HG03196 (cell line): ENCODE measurements at regions not wholly inside any gene's neighbourhood (a gene's known extent, or its start where the extent isn't known, plus 50 kb on each side); places are given as distances from the start of the nearest gene placed in this dataset.
"Not testable (repeated sequence)": the region's sequence is repeated elsewhere in the genome, so short reads cannot be mapped to it uniquely, and the experiment has no call there.

ENCODE experiments used
- ATAC-seq: cut with Tn5 transposase; IDR thresholded peaks from one replicate; pipeline ENCODE4 v1.9.1; 2021; ENCODE audit not compliant: unreplicated experiment

DNA sequence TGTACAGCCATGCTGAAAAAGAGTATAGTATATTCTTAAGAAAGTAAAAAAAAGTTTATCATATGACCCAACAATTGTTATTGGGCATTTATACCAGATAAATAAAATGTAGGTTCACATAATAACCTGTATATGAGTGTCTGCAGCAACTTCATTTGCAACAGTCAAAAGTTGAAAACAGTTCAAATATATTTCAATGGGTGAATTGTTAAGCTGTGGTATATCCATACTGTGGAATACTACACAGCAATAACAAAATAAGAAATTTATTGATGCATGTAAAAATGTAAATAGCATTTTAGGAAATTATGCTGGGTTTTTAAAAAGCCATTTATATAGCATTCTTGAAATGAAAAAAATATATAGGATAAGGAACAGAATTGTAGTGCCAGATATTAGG is 1420.1 kb upstream of the ACO1 start:
- no peak for ATAC-seq

DNA sequence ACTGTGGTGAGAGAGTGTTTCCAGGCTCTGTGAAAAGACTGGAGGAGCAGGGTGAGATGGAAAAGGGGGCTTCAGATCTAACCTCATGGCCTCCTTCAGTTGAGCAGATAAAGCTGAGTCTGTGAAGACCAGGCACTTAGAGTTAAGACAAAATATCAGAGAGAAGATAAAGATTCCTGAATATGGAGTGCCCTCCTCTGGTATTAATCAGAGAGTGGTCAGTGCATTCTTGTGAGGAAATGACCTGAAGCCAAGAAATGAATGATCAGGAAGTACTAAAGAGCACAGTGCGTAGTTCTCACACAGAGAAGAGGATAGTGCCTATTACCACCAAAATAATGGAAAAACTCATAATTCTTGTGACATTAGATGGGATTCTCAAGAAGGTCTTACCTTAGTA is 1417.0 kb upstream of the ACO1 start:
- ATAC-seq: no peak

DNA sequence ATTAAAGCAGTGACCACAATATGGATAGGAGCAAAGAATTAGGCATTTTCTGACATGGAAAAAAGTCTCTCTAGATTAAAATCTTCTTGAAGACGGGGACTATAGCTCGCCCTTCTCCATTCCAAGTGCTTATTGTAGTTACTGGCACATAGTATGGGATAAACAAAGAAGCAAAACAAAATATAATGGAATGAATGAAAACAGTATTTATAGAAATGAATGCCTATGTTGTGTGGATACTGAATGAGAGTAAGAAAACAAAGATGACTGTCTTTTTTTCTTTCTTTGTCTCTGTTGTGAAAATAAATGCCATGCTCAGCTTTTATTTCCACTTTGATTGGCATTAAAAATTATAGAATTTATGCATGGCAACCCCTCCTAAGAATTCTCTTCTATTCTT is 1414.3 kb upstream of the ACO1 start:
- ATAC-seq: no peak

DNA sequence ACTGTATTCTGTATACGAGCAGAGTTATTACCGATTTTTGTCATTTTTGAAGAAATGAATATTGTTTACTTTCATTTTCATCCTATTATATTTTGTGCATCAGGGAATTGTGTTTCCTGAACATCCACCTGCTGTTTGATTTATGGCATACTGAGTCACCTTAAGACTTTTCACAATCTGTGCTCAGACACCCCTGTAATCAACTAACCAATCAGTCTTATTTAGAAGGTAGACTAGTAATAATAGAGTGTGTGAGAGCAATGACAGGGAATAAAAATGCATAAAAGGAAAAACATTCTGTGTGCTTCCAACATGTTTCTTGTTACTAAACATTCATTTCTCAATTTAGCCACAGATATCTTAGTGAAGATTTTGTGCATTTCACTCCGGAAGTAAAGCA is 1413.6 kb upstream of the ACO1 start:
- ATAC-seq: no peak

DNA sequence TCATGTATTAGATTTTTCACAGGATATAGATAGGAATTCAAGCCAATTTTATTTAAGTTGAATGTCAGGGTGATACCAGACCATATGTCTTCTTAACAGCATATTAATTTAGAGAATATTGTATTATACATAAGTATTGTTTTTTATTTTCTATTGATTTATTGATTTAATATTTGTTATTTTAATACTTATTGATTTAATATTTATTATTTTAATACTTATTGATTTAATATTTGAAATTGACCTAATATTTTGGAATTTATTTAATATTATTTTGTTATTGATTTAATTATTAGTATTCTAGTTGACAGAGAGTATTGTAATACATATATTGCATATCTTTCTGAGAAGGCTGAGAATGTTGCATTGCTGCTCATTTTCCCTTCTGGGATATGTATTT is 1411.8 kb upstream of the ACO1 start:
- no peak for ATAC-seq

DNA sequence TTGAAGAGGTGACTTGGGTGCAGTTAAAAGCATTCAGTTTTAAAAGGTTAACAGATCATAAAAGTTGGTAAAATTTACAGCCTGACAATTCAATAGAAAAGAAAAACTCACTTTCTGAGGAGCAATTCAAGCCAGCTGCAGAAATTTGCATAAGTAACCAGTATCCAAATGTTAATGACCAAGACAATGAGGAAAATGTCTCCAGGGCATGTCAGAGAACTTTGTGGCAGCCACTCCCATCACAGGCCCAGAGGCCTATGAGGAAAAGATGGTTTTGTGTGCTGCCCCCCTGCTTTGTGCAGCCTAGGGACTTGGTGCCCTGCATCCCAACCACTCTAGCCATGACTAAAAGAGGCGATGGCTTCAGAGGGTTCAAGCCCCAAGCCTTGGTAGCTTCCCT is 1406.5 kb upstream of the ACO1 start:
- no peak for ATAC-seq

DNA sequence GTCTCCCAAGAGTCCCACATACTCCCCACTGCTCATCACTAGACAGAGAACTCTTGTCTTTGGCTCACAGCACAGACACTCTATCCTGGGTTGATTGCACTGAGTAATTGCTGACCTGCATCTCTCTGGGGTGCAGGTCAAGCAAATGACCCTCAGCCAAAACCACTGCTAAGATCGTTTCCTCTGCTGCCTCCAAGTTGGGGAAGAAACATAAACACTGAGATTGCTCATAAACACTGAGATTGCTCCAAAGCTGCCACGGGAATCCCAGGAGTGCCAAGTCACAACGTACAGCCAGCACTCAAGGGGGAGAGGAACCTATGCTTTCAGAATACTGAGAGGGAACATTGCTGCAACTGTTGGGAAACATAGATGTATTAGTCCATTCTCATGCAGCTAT is 1402.1 kb upstream of the ACO1 start:
- no peak for ATAC-seq

DNA sequence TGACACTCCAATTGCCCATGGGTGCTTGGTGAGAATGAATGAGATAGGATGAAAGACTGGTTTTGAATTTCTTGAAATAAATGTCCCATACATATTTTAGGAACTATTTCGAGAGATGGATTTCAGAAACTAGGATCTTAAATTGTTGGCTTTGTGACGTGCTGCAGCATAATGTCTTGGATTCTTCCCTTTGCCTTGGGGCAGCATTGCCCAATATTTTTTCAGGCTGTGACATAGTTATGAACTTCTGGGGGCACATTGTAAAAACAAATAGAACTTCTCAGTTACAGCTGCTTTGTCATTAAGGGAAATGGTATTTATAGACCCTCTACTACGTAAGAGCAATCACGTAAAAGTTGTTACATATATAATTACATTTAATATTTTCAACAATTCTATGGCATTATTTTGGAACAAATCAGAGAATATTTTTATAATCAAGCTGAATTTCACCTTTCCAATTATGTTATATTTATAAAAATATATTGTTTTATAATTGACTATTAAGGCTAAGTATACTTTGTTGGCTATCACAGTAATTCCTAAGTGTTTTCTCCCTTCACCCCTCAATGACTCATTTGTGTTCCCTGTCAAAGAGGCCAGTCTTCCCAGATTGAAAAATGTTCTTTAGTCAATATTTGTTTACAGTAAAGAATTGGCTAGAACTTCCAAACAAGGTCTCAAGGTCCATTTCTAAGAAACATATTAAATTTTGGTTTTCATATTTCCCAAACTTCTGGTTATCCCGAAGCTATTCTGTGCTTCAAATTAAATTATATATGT is 1388.3 kb upstream of the ACO1 start:
- ATAC-seq: no peak

DNA sequence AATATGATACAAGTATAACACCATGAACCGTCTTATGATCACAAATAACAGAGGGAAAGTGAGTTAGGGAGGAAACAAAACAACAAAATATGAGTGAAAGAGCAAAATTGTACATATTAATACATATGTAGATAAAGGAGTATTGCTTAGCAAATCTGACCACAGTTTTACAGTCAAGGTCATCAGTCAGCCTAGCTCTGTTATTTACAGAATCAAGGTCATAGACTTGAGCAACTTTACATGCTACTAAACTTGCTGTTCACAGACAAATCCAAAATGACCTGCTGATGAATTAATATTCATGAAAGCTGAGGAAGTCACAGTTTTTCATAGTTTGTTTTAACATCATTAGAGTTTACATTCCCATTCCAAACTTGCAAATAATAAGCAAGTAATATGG is 1387.7 kb upstream of the ACO1 start:
- no peak for ATAC-seq

DNA sequence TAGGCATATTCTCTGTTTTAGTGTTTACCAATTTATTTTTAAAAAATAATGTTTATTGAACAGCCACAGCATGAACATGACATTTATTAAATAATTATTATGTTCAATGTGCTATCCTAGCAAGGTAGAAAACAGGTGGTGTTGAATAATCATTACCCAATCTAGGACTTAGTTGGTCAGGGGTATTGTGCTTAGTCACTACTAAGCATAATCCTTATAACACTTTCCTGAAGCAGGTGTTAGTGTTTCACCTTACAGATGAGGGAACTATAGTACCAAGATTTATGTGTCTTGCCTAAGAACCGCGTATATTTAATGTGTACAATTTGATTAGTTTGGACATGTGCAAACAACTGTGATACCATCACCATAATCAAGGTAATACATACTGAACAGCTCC is 1387.2 kb upstream of the ACO1 start:
- no peak for ATAC-seq

DNA sequence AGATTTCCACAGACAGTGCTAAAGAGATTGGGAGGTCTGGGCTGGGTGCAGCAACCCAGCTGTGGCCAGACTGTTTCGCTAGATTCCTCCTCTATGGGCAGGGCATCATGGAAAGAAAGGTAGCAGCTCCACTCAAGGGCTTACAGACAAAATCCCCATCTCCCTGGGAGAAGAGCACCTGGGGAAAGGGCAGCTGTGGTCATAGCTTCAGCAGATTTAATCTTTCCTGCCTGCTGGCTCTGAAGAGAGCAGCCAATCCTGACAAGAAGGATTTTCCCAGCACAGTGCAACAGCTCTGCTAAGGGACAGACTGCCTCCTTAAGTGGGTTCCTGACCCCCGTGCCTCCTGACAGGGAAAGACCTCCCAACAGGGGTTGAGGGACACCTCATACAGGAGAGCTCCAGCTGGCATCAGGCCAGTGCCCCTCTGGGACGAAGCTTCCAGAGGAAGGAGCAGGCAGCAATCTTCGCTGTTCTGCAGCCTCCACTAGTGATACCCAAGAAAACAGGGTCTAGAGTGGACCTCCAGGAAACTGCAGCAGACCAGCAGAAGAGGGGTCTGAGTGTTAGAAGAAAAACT is 1379.3 kb upstream of the ACO1 start:
- no peak for ATAC-seq

DNA sequence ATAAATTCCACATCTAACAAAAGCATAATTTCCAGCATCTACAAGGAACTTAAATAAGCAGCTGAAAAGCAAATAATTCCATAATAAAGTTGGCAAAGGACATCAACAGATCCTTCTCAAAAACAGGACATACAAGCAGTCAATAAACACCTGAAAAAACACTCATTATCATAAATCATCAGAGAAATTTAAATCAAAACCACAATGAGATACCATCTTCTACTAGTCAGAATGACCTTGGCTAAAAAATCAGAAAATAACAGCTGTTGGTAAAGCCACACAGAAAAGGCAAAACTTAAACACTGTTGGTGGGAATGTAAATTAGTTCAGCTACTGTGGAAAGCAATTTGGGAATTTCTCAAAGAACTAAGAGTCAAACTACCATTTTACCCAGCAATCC is 1371.1 kb upstream of the ACO1 start:
- no peak for ATAC-seq

DNA sequence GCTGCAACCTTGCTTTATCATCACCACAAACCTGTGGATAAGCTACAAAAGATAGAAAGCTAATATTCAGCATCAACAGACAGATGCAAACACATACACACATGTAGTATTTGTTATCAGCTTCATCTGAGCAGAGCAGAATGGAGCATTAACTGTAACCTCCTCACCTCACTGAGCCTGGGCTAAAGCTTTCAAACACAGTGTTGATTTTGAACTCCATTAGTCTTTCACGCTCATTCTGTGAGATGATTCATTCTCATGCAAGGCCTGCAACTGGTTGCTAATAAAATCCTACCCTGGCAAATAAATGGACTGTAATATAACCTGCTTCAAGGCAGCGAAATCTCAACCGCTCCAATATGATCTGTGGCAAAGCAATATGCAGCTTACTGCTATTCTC is 1360.6 kb upstream of the ACO1 start:
- ATAC-seq: no peak

DNA sequence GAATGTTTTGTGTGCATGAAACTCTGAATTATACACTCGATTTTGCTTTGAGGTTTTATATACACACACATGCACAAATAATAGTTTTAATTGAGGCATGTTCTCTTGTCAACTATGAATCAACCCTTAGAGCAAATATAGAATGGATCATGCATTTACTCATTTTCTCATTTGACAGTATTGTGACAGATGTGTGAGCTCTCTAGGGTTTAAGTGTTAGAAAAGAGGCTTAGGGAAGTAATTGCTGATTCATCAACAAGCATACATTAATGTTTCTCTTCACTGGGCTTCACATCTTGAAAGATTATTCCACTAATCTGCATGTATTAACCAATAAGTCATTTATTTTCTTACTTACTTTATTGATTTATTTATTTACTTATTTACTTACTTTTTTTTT is 1356.8 kb upstream of the ACO1 start:
- no peak for ATAC-seq

DNA sequence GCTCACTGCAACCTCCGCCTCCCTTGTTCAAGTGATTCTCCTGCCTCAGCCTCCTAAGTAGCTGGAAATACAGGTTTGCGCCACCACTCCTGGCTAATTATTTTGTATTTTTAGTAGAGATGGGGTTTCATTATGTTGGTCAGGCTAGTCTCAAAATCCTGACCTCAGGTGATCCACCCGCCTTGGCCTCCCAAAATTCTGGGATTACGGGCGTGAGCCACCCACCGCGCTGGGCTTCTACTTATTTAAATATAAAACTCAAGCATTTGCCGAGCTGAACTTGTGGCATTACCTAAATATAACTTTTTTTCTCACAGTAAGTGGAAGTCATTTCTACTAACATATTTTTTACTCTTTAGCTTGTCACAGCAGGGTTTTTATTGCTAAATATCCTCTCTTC is 1356.3 kb upstream of the ACO1 start:
- ATAC-seq: no peak

DNA sequence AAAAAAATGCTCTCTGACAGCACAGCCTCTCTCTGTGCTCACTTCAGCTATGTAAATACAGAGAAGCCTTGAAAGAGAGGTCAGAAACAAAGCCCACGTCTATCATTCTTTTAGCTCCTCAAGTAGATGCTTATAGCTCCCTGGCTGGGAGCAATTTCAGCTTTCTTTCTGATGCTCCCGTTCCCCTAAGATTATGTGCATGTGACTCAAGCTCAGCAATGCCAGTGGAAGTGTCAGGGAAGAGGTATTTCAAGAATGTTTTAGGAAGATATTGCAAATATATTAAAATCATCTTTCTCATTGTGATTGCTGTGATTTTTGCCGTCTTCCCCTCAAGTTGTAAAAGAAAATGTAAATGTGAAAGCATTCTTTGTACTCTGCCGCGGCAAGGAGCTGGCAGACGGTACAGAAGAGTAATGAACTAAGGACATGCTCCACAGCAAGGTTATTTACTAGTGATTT is 1353.7 kb upstream of the ACO1 start:
- ATAC-seq: no peak

DNA sequence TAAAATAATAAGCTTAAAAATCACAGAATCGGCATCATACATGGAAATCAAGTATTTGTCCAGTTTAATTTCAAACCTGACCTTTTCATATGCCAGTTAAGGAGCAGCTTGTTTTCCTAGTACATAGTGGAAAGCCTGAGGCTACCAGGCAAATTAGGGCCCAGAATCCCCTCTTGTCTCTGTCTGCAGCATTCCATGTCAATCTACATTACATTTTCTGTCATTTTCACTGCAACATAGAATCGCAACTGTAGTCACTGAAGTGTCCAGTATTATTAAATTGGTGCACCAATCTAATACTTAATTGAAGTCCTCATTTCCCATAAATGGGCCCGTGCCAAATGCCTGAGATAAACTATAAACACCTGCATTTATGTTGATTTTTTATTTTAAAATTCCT is 1352.2 kb upstream of the ACO1 start:
- ATAC-seq: no peak

DNA sequence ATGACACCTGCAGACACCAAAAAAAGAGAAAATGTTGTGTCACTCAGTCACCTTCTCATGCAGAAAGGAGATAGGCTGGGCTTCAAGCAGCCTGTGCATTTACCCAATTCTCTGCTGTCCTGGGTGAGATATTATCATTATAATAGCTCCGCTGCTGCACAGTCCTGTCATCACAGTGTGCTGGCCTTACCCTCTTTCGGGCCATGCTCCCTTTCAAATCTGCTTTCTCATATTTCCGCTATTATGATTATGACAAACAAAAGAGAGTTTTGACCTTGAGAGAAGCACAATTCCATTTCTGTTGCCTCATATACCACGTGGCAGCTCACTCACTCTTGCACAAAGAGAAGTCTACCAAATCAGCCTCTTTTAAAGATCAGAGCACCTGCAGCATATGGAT is 1350.1 kb upstream of the ACO1 start:
- ATAC-seq: no peak

DNA sequence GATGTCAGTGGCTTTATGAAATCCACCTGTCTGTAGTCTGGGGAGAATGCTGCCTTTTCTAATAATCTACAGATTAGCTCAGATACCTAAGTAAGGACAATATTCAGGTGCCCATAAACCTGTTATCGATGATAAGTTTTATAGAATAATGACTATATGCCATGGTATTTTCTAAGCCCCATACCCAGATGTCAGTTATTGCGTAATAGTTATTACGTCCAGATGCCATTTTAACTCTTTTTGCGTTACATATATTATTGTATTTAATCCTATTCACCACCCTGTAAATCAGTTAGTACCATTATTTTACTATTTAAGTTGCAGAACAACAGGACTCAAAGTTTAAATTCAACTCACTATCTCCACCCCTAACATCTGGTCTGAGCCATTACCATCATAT is 1343.9 kb upstream of the ACO1 start:
- no peak for ATAC-seq

DNA sequence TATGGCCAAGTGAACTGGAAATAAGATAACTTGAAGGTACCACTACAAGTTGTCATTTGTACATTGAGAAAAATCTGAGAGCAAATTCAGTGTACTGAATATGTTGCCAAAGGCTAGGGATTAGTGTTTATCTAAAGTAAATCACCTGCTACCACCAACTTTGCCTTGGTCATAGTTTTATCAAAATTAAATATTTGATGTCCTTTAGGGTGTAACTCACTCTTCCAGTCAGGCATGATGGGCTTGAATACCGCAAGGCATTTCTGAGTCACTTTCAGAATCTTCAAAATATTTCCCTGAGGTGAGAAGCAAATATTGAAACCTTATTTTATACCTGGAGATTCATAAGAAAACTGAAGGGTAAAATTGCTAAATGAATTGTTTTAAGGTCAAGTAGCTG is 1338.6 kb upstream of the ACO1 start:
- no peak for ATAC-seq

DNA sequence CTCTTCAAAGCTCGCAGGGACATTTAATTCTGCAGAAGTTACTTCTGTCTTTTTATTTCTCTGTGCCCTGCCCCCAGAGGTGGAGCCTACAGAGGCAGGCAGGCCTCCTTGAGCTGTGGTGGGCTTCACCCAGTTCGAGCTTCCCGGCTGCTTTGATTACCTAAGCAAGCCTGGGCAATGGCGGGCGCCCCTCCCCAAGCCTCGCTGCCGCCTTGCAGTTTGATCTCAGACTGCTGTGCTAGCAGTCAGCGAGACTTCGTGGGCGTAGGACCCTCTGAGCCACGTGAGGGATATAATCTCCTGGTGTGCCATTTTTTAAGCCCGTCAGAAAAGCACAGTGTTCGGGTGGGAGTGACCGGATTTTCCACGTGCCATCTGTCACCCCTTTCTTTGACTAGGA is 1322.9 kb upstream of the ACO1 start:
- not testable (repeated sequence) for ATAC-seq

DNA sequence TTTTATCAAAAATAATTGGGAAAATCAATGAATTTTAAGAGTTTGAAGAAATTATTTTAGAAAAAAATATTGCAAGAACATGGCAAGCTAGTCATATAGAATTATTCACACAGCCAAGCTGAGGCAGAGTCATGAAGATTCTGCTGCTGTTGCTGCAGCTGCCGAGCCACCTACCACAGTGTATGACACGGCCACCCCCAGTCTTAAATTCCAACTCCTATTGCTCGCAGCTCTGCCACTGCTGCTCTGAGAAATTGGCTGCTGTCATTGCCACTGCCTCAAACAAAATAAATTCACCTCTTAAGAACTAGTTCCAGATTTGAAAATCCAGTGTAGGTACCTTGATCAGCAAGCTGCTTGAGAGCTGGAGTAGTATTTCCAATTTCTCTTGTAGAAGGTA is 1318.8 kb upstream of the ACO1 start:
- ATAC-seq: no peak

DNA sequence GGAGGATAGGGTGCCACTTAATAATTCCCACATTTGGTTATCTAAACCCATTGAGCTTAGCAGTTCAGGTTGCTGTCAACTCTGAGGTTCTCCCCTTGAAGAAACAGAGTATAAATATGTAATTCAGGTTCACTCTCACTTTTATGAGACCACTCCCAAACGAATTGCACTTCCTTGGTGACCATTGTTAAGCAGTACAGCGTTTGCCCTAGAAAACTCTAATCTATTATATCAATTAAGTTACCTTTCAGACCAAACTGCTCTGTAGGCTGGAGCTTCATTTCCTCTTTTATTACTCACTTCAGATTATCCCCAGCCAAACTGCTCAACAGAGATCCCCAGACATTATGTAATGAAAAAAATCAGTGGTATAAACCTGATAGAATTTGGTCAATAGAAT is 1317.0 kb upstream of the ACO1 start:
- no peak for ATAC-seq
